ENCODE measurements at regions not wholly inside any gene's neighbourhood (a gene's known extent, or its start where the extent isn't known, plus 50 kb on each side); places are given as distances from the start of the nearest gene placed in this dataset.
"Not testable (repeated sequence)": the region's sequence is repeated elsewhere in the genome, so short reads cannot be mapped to it uniquely, and the experiment has no call there.

DNA sequence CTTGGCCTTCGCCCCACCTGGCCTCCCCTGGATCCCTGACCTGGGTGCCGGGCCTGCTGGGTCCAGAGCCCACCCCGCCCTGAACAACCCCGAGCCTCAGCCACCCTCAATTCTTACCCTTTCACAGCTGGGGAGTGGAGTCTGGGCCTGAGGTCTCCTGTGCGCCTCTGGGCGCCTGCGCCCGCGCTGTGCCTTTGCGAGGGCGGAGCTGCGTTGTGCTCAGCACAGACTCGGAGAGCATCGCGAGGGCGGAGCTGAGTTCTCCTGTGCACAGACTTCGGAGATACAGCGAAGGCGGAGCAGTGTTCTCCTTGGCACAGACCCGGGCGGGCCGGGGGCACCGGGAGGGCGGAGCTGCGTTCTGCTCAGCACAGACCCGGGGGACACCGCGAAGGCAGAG is 123.3 kb downstream of the PPIAL4E start:
- DNase-seq, H3K4me3 Mint-ChIP-seq, H3K9me3 Mint-ChIP-seq, POLR2A ChIA-PET, H3K36me3 Mint-ChIP-seq, H3K27ac Mint-ChIP-seq, H3K4me1 Mint-ChIP-seq, H3K27me3 Mint-ChIP-seq: not testable (repeated sequence)
- ATAC-seq, result peak in 1 of 2 donors; percentile 38
